ENCODE measurements at regions not wholly inside any gene's neighbourhood (a gene's known extent, or its start where the extent isn't known, plus 50 kb on each side); places are given as distances from the start of the nearest gene placed in this dataset.

- H3K9me3 Mint-ChIP-seq = no peaks in the 10 kb centered on the region
- CTCF ChIA-PET = interaction anchor here (1.0 kb wide), 1 partner anchor 10 kb away, joined by 3 read pairs; no protein-coding TSS in a partner anchor
- Histone ChIP-seq H3K4me1 (ENCODE audit: insufficient read depth, low read length) (peaks cover 7% of the 10 kb centered on the region), H3K27ac (ENCODE audit: low read depth in 1 of 2, low read length in 2 of 2) (no peak overlapping the region), H3K4me3 (ENCODE audit: low read length) (no peak overlapping the region), H3K9me3 (ENCODE audit: control insufficient read depth in 1 of 2, insufficient read depth in 1 of 2, low read length in 2 of 2) (peaks cover 0 to 1% of the 10 kb centered on the region in 2 experiments), H3K27me3 (ENCODE audit: control insufficient read depth in 1 of 2, insufficient read depth in 2 of 2, low read length in 2 of 2) (peaks cover 0 to 8% of the 10 kb centered on the region in 2 experiments), H3K36me3 (ENCODE audit: insufficient read depth, low read length) (no peaks in the 10 kb centered on the region)
- POLR2A ChIA-PET = no interaction called here
- intact Hi-C loops (cut with DNase I, micrococcal nuclease) = loop anchor here (5.0 to 10.0 kb wide), 4 partner anchors 235 to 908 kb away; no protein-coding TSS in a partner anchor
- no peaks in the 10 kb centered on the region for H3K36me3 Mint-ChIP-seq (ENCODE audit: low read depth)
- no peak overlapping the region for H3K27ac Mint-ChIP-seq
- peak; percentile 45 for ATAC-seq (ENCODE audit: poor library complexity)
- peaks cover 27% of the 10 kb centered on the region for H3K27me3 Mint-ChIP-seq
- peaks cover 5% of the 10 kb centered on the region for H3K4me1 Mint-ChIP-seq (ENCODE audit: low read depth)
- peak; percentile 53 for TF ChIP-seq CTCF (IDR thresholded peaks at IDR 0.05)
- no peak overlapping the region for H3K4me3 Mint-ChIP-seq
- peak; percentile 26 to 69 (median 45) for DNase-seq
Measured at GRCh38 chr2:9139491-9140443, 66.8 kb upstream of the ASAP2 start.

GRCh38 chr2:9137379-9138150 lies 69.0 kb upstream of the ASAP2 start:
- peaks cover 4% of the 10 kb centered on the region for H3K9me3 Mint-ChIP-seq
- Histone ChIP-seq H3K4me3 (ENCODE audit: low read length) (peak overlapping the region; percentile 16), H3K4me1 (ENCODE audit: insufficient read depth, low read length) (peaks cover under 1% of the 10 kb centered on the region), H3K27ac (ENCODE audit: low read depth in 1 of 2, low read length in 2 of 2) (no peak overlapping the region), H3K36me3 (ENCODE audit: insufficient read depth, low read length) (no peaks in the 10 kb centered on the region), H3K27me3 (ENCODE audit: control insufficient read depth in 1 of 2, insufficient read depth in 2 of 2, low read length in 2 of 2) (peaks cover 0 to 2% of the 10 kb centered on the region in 2 experiments), H3K9me3 (ENCODE audit: control insufficient read depth in 1 of 2, insufficient read depth in 1 of 2, low read length in 2 of 2) (peaks cover 0 to 12% of the 10 kb centered on the region in 2 experiments)
- H3K4me1 Mint-ChIP-seq (ENCODE audit: low read depth) = peaks cover under 1% of the 10 kb centered on the region
- H3K27me3 Mint-ChIP-seq = peaks cover 20% of the 10 kb centered on the region
- ATAC-seq (ENCODE audit: poor library complexity) = no peak
- intact Hi-C loops (cut with DNase I, micrococcal nuclease) = no loop called here
- no peak overlapping the region for H3K4me3 Mint-ChIP-seq
- DNase-seq = no peak
- H3K27ac Mint-ChIP-seq = no peak overlapping the region
- ChIA-PET CTCF (no interaction called here), POLR2A (no interaction called here)
- no peak for TF ChIP-seq CTCF (IDR thresholded peaks at IDR 0.05)
- H3K36me3 Mint-ChIP-seq (ENCODE audit: low read depth) = no peaks in the 10 kb centered on the region

- H3K27me3 Mint-ChIP-seq = peaks cover 10% of the 10 kb centered on the region
- peaks cover 4% of the 10 kb centered on the region for H3K9me3 Mint-ChIP-seq
- no peaks in the 10 kb centered on the region for H3K4me1 ChIP-seq (ENCODE audit: insufficient read depth, low read length)
- H3K9me3 ChIP-seq (ENCODE audit: control insufficient read depth in 1 of 2, insufficient read depth in 1 of 2, low read length in 2 of 2) = peaks cover 0 to 12% of the 10 kb centered on the region in 2 experiments
- no peak for ATAC-seq (ENCODE audit: poor library complexity)
- DNase-seq = no peak
- no peak overlapping the region for H3K27ac ChIP-seq (ENCODE audit: low read depth in 1 of 2, low read length in 2 of 2)
- H3K27me3 ChIP-seq (ENCODE audit: control insufficient read depth in 1 of 2, insufficient read depth in 2 of 2, low read length in 2 of 2) = peaks cover 0 to 2% of the 10 kb centered on the region in 2 experiments
- H3K4me3 Mint-ChIP-seq = no peak overlapping the region
- H3K4me1 Mint-ChIP-seq (ENCODE audit: low read depth) = no peaks in the 10 kb centered on the region
- intact Hi-C loops (cut with DNase I, micrococcal nuclease) = no loop called here
- CTCF ChIA-PET = no interaction called here
- H3K27ac Mint-ChIP-seq = no peak overlapping the region
- no peak overlapping the region for H3K4me3 ChIP-seq (ENCODE audit: low read length)
- H3K36me3 ChIP-seq (ENCODE audit: insufficient read depth, low read length) = no peaks in the 10 kb centered on the region
- H3K36me3 Mint-ChIP-seq (ENCODE audit: low read depth) = no peaks in the 10 kb centered on the region
- POLR2A ChIA-PET = no interaction called here
- no peak for TF ChIP-seq CTCF (IDR thresholded peaks at IDR 0.05)
Measured at GRCh38 chr2:9135822-9136558, 70.6 kb upstream of the ASAP2 start.

All from CD4-positive, alpha-beta T cell (primary cell).